SU-DHL-6 (cell line): ENCODE measurements at regions not wholly inside any gene's neighbourhood (a gene's known extent, or its start where the extent isn't known, plus 50 kb on each side); places are given as distances from the start of the nearest gene placed in this dataset.

Source experiments
- H2AFZ ChIP-seq: fragments of 200-600 bp; sonication (generic); 2 replicates; pipeline ENCODE4 v1.6.1; 2014; ENCODE audit warnings: low read depth, mild to moderate bottlenecking, moderate library complexity, mixed read lengths, antibody characterized with exemption, low read length; ENCODE audit not compliant: severe bottlenecking
- H3F3A ChIP-seq: fragments of 200-600 bp; shearing (Covaris generic); 2 replicates; pipeline ENCODE4 v1.6.0; 2016; ENCODE audit warnings: antibody characterized with exemption, mild to moderate bottlenecking; ENCODE audit not compliant: insufficient read depth
- H3K27ac ChIP-seq: fragments of 200-600 bp; sonication (generic); 2 replicates; pipeline ENCODE4 v1.5.1; 2016; ENCODE audit warnings: low read depth, mild to moderate bottlenecking, low read length, moderate library complexity, mixed read lengths
- H3K27me3 ChIP-seq: fragments of 200-600 bp; sonication (generic), shearing (Covaris generic); 2 replicates; pipeline ENCODE4 v1.6.0; 2014; ENCODE audit warnings: mild to moderate bottlenecking, low read length
- H3K36me3 ChIP-seq: fragments of 200-600 bp; sonication (generic); 2 replicates; pipeline ENCODE4 v1.6.1; 2014; ENCODE audit warnings: mild to moderate bottlenecking, low read length, mixed read lengths
- H3K4me2 ChIP-seq: fragments of 300-600, 200-600 bp; shearing (Covaris generic), sonication (generic); 2 replicates; pipeline ENCODE4 v1.6.0; 2014; ENCODE audit warnings: low read length, low read depth, mild to moderate bottlenecking; ENCODE audit not compliant: poor library complexity, severe bottlenecking
- H3K4me3 ChIP-seq: fragments of 200-600 bp; sonication (generic); 2 replicates; pipeline ENCODE4 v1.5.1; 2014; ENCODE audit warnings: antibody characterized with exemption, low read length, mild to moderate bottlenecking, mixed read lengths; ENCODE audit not compliant: insufficient read depth, poor library complexity, severe bottlenecking
- H3K79me2 ChIP-seq: fragments of 200-600 bp; sonication (generic); 2 replicates; pipeline ENCODE4 v1.6.1; 2014; ENCODE audit warnings: mild to moderate bottlenecking, low read length, moderate library complexity; ENCODE audit not compliant: insufficient read depth
- H3K9ac ChIP-seq: fragments of 200-600 bp; sonication (generic); 2 replicates; pipeline ENCODE4 v1.7.0; 2014; ENCODE audit warnings: mild to moderate bottlenecking, low read length
- H3K9me2 ChIP-seq: fragments of 200-600 bp; sonication (generic); replicated peaks from 2 replicates; pipeline ENCODE4 v1.6.1; 2014; ENCODE audit warnings: low read length; ENCODE audit not compliant: insufficient read depth
- H3K9me3 ChIP-seq: fragments of 200-600 bp; sonication (generic); 2 replicates; pipeline ENCODE4 v1.6.1; 2014; ENCODE audit warnings: low read length, mixed read lengths; ENCODE audit not compliant: insufficient read depth
- H4K20me1 ChIP-seq: fragments of 200-600 bp; sonication (generic); 2 replicates; pipeline ENCODE4 v1.6.1; 2014; ENCODE audit warnings: low read depth, mild to moderate bottlenecking, antibody characterized with exemption, low read length, moderate library complexity, mixed read lengths
- EZH2phosphoT487 ChIP-seq: fragments of 200-600 bp; sonication (generic), shearing (Covaris generic); conservative IDR thresholded peaks from 2 replicates; pipeline ENCODE4 v1.6.1; 2018; ENCODE audit warnings: mild to moderate bottlenecking, antibody characterized with exemption, low read length, moderate library complexity, mixed read lengths
- TF ChIP-seq, protein P1 (sequence below): fragments of 200-600 bp; sonication (generic); IDR thresholded peaks from one replicate; pipeline ENCODE4 v1.5.1; 2017; ENCODE audit warnings: antibody characterized with exemption, mild to moderate bottlenecking, low read length, moderate library complexity; ENCODE audit not compliant: insufficient read depth, poor library complexity, severe bottlenecking

GRCh38 chr20:48420176-48420575, 407.6 kb downstream of the PREX1 start:
- Histone ChIP-seq H3K27me3 (no peaks in the 10 kb centered on the region), H3K4me2 (no peak overlapping the region), H3K9me3 (no peaks in the 10 kb centered on the region), H3F3A (no peaks in the 10 kb centered on the region), H3K27ac (no peak overlapping the region), H3K36me3 (no peaks in the 10 kb centered on the region), H3K4me3 (no peak overlapping the region), H2AFZ (no peak overlapping the region), H3K9me2 (no peaks in the 10 kb centered on the region), H4K20me1 (no peaks in the 10 kb centered on the region), H3K79me2 (no peaks in the 10 kb centered on the region), H3K9ac (no peak overlapping the region)
- TF ChIP-seq, protein P1, sequence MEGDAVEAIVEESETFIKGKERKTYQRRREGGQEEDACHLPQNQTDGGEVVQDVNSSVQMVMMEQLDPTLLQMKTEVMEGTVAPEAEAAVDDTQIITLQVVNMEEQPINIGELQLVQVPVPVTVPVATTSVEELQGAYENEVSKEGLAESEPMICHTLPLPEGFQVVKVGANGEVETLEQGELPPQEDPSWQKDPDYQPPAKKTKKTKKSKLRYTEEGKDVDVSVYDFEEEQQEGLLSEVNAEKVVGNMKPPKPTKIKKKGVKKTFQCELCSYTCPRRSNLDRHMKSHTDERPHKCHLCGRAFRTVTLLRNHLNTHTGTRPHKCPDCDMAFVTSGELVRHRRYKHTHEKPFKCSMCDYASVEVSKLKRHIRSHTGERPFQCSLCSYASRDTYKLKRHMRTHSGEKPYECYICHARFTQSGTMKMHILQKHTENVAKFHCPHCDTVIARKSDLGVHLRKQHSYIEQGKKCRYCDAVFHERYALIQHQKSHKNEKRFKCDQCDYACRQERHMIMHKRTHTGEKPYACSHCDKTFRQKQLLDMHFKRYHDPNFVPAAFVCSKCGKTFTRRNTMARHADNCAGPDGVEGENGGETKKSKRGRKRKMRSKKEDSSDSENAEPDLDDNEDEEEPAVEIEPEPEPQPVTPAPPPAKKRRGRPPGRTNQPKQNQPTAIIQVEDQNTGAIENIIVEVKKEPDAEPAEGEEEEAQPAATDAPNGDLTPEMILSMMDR: no peak

DNA sequence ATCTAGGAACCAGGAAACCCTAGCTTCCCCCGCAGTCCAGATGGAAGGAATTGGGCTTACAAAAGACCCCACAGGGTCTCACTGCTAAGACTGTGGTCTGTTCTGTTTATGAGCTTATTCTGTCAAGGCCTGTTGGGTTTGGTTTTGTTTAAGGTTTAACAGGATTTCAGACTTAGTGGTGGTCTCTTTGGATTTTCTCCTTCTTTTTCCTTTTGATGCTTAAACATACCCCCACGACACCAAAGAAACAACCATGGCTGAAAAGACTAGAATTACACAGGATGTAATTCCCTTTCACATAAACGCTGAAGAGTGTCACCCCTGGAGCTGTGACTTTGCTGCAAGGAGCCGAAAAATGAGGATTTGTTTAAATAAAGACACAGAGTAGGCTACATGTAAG, 408.6 kb downstream of the PREX1 start:
- Histone ChIP-seq H3K27ac (no peak overlapping the region), H3K9me2 (no peaks in the 10 kb centered on the region), H3K27me3 (no peaks in the 10 kb centered on the region), H4K20me1 (no peaks in the 10 kb centered on the region), H3K4me3 (no peak overlapping the region), H2AFZ (no peak overlapping the region), H3K4me2 (no peak overlapping the region), H3F3A (no peaks in the 10 kb centered on the region), H3K9me3 (no peaks in the 10 kb centered on the region), H3K9ac (no peak overlapping the region), H3K79me2 (no peaks in the 10 kb centered on the region), H3K36me3 (no peaks in the 10 kb centered on the region)
- TF ChIP-seq, protein P1: no peak
- TF ChIP-seq EZH2phosphoT487: no peak

DNA sequence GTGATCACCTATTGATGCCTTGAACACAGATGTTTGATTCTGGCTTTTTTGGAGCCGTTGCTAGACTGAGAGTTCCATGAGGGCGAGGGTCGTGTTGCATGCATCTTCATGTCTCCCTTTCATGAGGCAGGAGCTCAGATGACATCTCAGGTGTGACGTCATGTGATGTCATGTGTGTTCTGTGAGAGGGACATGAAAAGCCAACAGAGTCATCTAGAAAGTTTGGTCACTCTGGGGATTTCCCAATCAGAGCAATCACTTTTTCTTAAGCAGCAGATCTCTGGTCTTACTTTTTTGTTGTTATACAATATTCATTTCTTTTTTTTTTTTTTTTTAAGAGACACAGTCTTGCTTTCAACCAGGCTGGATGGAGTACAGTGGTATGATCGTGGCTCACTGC, 411.8 kb downstream of the PREX1 start:
- Histone ChIP-seq H3K79me2 (no peaks in the 10 kb centered on the region), H3K9ac (no peak overlapping the region), H3K9me2 (no peaks in the 10 kb centered on the region), H3K36me3 (no peaks in the 10 kb centered on the region), H3K27ac (no peak overlapping the region), H3K27me3 (no peaks in the 10 kb centered on the region), H2AFZ (no peak overlapping the region), H4K20me1 (no peaks in the 10 kb centered on the region), H3K4me3 (no peak overlapping the region), H3F3A (no peaks in the 10 kb centered on the region), H3K9me3 (no peaks in the 10 kb centered on the region), H3K4me2 (no peak overlapping the region)
- TF ChIP-seq, protein P1: no peak
- no peak for TF ChIP-seq EZH2phosphoT487

GRCh38 chr20:48414786-48415185, 413.0 kb downstream of the PREX1 start:
- Histone ChIP-seq H3F3A (no peaks in the 10 kb centered on the region), H3K9me2 (no peaks in the 10 kb centered on the region), H3K9me3 (no peaks in the 10 kb centered on the region), H4K20me1 (no peaks in the 10 kb centered on the region), H3K27me3 (no peaks in the 10 kb centered on the region), H3K36me3 (no peaks in the 10 kb centered on the region), H3K4me3 (no peak overlapping the region), H3K27ac (no peak overlapping the region), H3K4me2 (no peak overlapping the region), H3K79me2 (no peaks in the 10 kb centered on the region), H2AFZ (no peak overlapping the region), H3K9ac (no peak overlapping the region)
- TF ChIP-seq EZH2phosphoT487: no peak
- TF ChIP-seq, protein P1: no peak
